Inferior parietal cortex (tissue), 1 donor: ENCODE measurements at regions not wholly inside any gene's neighbourhood (a gene's known extent, or its start where the extent isn't known, plus 50 kb on each side); places are given as distances from the start of the nearest gene placed in this dataset.

ENCODE experiments used
- DNase-seq: peaks from one replicate; pipeline ENCODE4 v3.0.0-alpha.2; 2016; ENCODE audit errors: extremely low spot score

DNA sequence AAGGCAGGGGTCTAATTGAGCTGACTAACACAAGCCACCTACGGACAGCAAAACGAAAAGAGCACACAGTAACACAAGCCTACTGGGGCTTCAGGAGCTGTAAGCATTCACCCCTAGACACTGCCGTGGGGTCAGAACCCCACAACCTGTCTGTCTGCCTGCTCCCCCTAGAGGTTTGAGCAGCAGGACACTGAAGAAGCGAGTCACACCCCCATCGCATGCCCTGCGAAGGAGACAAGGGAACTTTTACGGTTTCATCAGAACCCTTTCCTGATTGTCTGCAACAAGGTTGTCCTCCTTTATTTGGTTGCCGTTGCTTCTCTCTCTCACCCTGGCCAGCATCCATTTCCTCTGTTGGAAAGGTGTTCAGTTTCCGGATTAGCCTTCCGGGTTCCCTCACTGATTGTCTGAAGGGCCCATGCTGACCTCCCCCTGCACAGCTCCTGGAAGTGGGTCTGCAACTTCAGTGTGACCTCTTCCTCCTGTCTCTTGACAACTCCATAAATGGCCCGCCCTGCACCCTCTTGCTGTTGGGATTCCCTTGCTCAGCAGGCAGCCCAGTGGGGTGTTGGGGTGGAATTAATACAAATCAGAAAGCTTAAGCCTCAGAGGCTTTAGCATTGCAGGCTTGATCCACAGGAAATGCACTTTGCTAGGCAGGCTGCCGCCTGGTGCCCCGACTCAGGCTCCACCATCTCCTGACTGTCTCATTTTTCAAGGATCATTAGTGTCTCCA, 258.9 kb upstream of the TLE4 start:
- DNase-seq, result no peak

DNA sequence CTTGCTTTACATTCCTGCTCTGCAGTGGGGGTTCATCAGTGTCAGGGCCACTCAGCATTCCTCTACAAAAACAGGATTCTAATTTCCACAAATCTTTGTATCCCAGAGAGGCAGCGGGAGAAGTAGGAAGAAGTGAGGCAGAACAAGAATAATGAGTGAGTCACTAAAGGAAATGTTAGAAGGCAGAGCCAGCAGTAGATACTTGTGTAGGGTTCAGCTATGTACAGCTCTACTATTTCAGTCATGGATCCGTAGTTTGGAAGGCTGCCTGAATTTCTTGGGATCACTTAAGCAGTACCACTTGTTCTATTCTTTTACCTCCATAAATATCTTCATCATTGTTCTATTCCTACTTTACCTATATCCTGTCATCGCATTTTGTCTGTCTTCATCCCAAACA, 246.3 kb upstream of the TLE4 start:
- no peak for DNase-seq

DNA sequence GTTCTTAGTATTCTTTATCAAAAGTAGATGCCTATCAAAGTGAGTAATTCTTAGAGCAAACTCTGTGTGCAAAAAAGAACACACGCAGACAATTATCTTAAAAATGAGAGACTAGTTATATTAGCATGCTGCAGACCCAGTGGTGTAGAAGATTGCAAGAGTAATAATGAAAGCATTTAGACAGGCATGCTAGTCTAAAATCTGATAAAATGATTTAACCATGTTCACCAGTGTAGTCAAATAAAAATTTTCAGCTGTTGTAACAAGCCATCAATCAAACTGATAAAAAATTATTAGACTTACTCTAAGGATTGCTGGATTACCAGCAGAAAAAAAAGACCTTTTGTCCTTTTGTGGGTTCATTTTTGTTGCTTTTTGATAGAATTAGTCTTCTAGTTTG, 241.9 kb upstream of the TLE4 start:
- no peak for DNase-seq

DNA sequence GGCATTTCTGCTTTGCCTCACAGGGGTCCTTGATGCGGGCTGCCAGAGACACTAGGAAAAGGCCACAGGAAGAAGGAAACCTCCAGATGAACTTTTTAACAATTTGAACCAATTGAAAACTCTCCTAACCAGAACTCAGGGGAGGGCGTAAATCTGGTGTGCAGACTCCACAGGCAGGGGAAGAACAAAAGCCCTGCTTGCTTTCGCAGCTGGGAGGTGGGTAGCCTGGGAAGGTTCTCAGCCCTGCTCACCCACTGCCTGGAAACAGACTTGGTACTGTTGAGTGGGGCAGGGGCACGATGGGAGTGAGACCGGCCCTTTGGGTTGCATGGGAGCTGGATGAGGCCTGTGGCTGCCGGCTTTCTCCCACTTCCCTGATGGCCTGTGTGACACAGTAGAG, 237.8 kb upstream of the TLE4 start:
- no peak for DNase-seq

DNA sequence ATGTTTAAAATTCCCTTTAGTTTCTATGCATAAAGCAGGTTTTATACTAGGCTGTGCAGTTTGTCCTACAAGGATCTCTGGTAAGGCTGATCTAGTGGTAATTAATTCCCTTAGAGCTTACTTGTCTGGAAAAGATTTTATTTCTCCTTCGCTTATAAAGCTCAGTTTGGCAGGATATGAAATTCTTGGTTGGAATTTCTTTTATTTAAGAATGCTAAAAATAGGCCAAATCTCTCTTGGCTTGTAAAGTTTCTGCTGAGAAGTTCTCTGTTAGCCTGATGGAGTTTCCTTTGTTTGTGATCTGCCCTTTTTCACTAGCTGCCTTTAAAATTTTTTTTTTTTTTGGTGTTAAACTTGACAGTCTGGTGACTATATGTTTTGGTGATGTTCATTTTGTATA, 237.1 kb upstream of the TLE4 start:
- DNase-seq, result no peak

DNA sequence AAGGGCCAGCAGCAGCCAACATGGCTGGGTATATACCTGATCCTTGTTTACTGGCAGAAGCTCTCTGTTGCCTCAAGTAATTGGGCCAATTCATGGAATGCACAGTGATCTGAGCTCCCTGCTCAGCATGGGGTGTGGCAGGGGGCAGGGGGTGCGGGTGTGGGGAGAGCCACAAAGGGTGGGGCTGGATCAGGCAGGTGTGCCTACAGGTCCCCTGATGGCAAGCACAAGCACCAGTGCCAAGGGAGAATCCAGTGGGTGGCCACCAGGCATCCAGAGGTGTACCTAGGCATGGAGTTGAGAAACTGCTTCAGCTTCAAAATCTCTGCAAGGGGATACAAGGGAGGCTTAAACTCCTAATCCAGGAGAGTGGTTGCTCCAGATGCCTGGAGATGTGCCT, 235.8 kb upstream of the TLE4 start:
- DNase-seq, result no peak

DNA sequence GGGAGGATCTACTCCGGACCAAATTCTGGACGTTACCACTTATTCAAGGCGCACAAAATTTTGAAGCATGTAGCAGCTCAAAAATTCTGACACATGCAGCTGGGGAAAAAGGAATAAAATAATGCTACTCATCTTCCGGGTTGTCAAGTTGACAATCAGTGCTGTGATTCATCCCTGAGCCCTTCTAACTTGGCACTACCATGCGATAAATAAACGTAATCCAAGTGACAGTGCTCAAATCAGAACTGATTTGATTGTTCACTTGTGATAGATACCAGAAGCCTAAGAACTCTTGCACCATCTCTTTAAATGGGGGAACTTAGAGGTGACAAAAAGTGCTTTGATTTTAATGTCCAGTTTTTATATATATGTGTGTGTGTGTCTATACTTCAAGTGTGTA, 230.2 kb upstream of the TLE4 start:
- DNase-seq, result no peak

DNA sequence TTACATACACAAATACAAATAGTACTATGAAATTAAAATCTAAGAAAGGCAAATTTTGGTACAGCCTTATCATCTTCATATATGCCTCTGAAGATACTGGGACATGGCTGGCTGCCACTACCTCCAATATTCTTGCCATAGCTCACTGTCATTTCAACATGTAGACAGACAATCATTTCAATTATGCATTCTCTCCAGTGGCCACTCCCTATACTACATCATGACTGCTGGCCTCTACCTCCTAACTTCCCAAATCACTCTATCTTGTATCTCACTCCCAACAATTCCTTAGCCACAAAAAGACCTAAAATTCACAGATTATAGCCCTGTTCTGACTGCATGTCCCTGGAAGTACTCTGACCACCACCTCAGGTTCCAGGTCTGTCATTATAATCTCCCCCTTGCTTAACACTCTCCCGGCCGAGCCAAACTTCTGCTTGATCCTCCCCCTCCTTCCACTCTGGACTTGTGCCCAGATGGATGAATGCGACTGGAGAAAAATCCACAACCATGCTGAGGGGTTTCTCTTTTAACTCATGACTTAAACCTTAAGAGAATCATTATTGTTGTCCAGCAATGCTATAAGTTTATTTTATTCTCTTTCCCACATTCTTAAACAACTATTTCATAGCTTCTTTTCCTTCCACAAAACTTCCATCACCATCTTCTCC, 225.3 kb upstream of the TLE4 start:
- DNase-seq, result no peak

DNA sequence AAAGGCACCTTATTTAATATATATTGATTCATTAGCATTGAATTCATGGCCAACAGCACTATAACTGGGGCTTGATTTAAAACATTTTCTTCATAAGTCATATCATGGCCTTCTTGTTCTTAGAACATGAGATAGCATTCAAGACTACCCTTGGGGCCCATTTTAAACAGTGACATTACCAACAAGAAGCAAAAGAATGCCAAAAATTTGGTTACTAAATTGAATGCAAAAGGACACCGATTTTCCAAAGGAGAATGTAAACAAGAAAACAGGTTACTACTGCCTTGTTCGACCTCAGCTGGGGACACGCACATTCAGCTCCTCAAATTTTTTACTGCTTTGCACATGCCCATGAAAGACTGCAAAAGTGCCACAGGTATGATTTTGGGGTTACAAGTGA, 219.4 kb upstream of the TLE4 start:
- DNase-seq, result no peak

DNA sequence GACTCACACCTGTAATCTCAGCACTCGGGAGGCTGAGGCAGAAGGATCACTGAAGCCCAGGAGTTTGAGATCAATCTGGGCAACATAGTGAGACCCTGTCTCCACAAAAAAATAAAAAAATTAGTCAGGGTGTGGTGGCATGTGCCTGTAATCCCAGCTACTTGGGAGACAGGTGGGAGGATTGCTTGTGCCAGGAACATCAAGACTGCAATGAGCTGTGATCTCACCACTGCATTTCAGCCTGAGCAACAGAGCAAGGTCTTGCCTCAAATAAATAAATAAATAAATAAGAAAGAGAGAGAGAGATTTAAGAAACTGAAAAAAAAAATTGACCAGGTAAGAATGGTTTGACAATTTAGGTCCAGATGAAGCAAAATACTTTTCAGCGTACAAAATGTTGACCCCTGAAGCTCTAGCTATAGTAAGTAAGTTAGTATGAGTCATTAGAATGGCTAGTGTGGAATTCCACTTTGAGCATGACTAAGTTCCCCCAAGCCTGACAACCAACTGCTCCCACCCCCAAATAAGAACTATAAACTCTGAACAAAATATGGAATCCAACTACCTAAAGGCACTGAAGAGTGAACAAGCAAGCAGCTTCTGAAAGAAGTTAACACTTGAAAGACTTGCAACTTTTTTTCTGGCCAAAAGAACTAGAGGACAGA, 217.8 kb upstream of the TLE4 start:
- DNase-seq, result no peak

DNA sequence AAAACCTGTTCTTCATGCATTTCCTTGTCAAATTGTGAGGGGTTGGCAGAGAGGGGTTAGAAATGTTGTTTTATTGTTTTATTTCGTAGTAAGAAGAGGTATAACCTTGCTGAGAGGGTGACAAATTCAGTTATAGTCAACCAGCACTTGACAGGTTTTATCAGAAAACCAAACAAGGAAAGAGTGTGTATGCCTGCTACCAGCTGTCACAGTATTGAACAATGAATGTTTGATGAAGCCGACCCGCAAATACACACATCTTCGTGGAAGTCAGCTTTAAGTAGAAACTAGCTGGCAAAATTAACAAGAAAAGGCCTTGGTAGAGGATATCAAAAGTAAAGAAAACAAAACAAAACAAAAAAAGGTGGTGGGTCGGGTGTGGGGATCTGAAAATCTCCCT, 214.6 kb upstream of the TLE4 start:
- no peak for DNase-seq

DNA sequence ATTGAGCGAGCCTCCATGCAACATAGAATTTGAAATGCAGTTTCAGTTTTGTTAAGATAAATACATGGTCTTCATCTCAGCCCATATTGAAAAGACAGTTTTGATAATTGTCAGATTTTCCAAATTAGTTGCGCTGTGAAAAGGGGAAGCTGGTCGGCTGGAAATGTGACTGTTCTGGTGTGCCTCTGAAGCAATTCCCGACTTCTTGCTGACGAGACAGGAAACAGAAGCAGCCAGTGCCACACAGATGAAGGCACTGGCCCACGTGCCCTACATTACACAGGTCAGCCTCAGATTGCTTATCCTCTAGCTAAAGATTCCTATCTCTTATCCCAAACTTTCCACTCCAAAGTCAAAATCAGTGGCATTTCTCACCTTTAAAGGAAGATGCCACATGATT, 214.1 kb upstream of the TLE4 start:
- DNase-seq, result no peak

DNA sequence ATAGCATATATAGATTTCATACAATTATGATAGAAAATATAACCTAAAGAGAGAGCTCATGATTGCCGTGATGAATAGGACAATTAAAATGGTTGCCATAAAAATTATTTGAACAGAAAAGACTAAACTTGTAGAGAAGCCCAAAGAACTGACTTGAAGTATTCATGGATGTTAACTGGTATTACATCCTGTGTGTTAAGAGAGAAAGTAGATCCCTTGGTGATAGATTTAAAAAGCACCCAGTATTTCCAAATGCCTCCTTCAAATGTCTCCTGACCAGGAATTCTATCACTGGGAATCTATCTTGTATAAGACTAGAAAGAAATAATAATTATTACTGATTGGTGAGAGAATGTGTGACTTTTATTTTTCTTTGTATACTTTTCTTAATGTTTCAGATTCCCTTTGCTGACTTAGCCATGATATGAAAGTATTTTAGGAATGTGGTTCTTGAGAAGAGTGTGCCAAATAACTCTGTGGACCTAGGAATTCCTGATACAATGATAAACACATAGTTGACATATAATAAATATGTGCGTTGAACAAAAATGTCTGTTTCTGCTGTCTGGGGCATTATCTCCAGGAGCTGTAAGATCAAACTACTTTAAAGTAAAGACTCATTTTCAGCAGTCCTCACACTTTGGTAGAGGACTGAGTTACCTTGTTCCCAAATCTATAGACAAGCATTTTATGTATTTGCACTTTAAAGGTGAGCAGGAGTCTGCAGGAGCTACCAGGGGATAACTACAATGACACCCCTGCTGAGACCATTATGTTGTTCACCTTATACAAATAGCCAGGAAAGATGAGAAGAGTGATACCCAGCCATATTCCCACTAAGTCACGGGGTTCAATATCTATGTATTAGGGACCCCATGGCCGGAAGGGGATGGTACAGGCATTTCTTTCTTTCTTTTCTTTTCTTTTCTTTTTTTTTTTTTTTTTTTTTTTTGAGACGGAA, 211.1 kb upstream of the TLE4 start:
- DNase-seq, result no peak

DNA sequence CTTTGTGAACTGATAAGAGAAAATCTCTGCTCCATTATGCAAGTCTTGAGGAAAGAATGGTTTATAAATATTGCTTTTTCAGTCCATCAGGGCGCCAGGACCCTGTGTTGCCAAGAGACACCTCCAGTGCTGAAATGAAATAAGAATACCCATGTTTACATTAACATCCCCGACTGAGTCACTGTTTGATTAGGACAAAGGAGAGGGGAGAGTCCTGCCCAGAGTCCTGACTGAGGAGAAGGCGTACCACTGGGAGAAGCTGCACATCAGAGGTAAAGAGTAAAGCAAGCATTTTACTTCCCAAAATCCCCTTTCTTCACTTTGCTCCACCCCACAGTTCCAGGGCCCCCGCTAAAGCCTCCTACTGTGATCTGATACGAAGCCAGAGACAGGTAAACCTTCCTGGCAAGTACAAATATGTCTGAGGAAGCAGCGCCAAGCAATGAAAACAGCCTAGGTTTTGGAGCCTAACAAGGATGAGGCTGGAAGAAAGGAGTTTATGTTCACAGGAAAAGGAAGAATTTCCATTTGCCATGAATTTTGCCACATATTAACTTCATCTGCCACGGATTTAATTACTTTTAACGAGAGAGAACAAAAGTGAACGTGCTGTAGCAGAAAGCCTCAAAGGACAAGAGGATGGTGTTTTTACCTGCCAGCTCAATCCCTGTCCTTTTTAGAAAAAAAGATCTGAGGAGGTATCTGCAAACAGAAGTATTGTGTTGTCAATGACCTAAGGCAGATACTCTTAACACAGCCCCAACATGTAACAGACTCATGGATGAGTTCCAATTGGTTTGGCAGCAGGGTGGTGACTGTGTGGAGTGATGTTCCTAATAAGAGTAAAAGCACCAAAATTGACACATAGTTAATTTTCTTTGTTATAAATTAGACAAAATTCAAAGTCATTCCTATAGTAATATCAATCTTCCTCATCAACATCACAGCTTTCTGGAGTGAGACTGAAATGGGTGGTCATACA, 209.4 kb upstream of the TLE4 start:
- no peak for DNase-seq

DNA sequence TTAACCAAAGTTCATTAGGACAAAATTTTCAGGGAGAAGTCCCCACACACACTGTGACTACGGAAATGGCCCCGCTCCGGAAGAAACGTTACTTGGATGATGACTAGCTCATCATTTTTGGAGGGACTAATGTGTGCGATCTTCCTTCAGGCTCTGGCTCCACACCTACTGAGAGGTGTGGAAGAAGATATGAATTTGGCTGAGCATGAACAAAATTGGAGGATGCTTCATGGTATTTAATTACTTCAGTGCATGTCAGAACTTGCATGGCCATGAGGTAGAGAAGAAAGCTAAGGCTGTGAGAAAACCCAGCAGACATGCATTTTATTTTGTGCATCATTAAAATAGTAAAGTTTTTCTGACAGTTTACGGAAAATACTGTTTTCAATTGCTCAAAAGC, 202.1 kb upstream of the TLE4 start:
- no peak for DNase-seq

DNA sequence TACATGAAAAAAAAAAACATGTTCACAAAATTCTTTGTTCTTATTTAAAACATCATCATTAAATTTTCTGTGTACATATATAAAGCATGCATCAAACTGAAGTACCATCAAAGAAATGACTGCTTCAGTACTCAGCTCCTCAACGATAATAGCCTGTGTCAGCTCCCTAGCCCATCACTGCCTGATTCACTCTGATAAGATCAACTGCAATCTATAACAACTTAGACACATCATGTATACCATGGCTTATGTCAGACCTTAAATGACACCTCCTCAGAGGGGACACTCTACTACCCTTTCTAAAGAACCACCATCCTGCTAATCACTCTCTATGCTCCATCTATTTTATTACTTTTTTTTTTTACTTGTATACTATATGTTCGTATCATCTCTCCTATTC, 200.5 kb upstream of the TLE4 start:
- DNase-seq, result no peak

DNA sequence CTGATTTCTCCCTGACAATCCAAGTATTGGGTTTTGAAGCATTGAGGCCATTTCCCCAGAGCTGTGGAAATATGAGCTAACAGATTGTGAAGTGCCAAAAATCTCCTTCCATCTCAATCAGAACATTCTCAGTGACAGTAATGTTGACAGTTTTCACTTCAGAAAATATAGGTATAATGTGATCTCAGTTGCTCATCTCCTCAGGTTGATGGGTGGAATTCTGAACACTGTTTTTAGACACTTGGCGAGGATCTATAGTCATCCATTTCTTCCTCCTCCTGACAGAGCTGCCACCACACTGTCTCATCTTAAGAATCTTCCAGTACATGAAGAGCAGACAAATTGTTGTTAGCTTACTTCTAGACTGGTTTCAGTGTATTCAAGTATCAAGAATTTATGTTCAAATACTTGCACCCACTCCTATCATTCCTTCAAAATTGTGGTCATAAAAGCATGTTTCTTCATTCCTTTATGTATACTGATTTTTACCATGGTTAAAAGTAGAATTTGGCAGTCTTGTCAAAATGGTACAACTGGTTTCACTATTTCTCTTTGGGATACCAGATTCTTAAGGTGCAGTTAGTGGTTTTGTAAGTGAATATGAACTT, 199.7 kb upstream of the TLE4 start:
- DNase-seq, result no peak

DNA sequence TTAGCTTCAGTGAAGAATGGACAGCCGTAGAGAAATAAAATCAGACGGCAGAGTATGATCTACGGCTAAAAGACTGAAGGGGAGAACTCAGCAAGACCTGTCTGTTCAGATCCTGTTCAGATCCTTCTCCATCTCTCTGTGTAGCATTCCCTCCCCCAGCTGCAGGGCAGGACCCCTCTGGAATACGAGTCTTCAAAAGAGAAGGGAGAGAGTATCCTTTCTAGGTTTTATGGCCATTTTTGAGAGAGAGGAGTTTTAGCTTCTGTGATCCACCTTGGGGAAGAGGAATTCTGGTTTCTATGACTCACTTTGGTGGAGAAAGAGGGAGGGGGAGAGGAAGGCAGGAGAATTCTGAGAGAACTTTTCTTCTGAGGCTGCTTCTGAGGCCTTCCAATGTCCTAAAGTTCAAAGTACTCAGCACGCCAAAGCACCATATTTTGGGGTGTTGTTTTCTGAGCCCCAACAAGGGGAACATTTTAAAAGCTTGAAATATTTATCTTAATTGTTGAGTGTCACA, 194.4 kb upstream of the TLE4 start:
- no peak for DNase-seq

DNA sequence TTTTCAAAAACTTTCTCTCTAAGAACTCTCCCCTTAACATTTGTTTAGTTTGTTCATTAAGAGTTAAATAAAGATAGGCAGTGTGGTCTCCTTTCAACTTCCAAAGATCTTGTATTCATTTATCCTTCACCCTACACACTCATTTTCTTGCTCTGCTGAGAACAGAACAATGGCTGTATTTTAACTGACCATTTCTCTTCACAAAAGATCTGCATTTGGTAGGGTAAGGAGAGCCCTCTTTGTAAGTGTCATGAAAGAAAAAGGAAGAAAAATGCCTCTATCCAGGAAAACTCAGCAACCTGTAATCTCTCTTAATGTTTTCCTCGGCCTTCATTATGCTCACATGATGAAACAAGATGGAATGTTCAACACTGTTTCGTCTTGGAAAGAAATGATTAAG, 193.7 kb upstream of the TLE4 start:
- no peak for DNase-seq

DNA sequence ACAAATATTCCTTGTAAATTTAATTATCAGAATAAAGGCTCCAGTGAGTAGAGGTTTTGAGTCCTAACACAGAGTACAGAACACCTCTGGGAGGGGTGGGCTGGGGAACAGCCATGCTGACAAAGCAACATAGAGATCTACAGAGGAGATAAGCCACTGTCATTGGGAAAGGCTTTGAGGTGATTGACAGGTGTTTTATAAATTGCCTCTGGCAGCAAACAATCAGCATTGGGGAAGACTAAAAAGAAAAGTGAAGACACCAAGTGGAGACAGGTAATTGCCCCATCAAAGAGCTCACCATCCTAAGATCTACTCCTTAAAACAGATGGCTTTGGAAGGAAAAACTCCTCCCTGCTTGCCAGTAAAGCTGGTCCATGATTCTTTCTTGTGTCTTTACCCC, 189.7 kb upstream of the TLE4 start:
- DNase-seq, result no peak
